Erythroblast (primary cell): ENCODE measurements at regions not wholly inside any gene's neighbourhood (a gene's known extent, or its start where the extent isn't known, plus 50 kb on each side); places are given as distances from the start of the nearest gene placed in this dataset.

ENCODE experiments used
- GATA1 ChIP-seq: IDR thresholded peaks from 2 replicates; pipeline ENCODE4 v1.6.1; 2011; ENCODE audit warnings: low read depth, mild to moderate bottlenecking, control low read depth, low read length, moderate library complexity
- POLR2A ChIP-seq: IDR thresholded peaks from 2 replicates; pipeline ENCODE4 v1.6.1; 2011; ENCODE audit warnings: mild to moderate bottlenecking, low read length

- TF ChIP-seq POLR2A = no peak
- TF ChIP-seq GATA1 = no peak
Observed at GRCh38 chr18:35880788-35881455, 91.6 kb upstream of the RMP24 start.
